Lower leg skin (tissue), 3 donors: ENCODE measurements at regions not wholly inside any gene's neighbourhood (a gene's known extent, or its start where the extent isn't known, plus 50 kb on each side); places are given as distances from the start of the nearest gene placed in this dataset.

Experiments
- CTCF ChIP-seq, 3 donors: fragments of 450-650 bp; IDR thresholded peaks; one replicate each; pipeline ENCODE4 v1.5.1; 2016; ENCODE audit warnings: antibody characterized with exemption in 3 of 3, mild to moderate bottlenecking in 3 of 3, moderate library complexity in 2 of 3
- POLR2A ChIP-seq, 2 donors: fragments of 450-650 bp; IDR thresholded peaks; one replicate each; pipeline ENCODE4 v1.6.1; 2016 to 2017; ENCODE audit warnings: antibody characterized with exemption in 2 of 2, mild to moderate bottlenecking in 1 of 2, moderate library complexity in 1 of 2

GRCh38 chr2:59383473-59383872, 1142.3 kb upstream of the FANCL start:
- TF ChIP-seq CTCF (IDR thresholded peaks at IDR 0.05) (no peak), POLR2A (IDR thresholded peaks at IDR 0.05) (no peak)
